Loucy (cell line): ENCODE measurements at regions not wholly inside any gene's neighbourhood (a gene's known extent, or its start where the extent isn't known, plus 50 kb on each side); places are given as distances from the start of the nearest gene placed in this dataset.

Source experiments
- H2AFZ ChIP-seq: fragments of 200-600 bp; sonication (generic); 2 replicates; pipeline ENCODE4 v1.6.0; 2016; ENCODE audit warnings: antibody characterized with exemption, mild to moderate bottlenecking, low read length, moderate library complexity
- H3F3A ChIP-seq: fragments of 200-600 bp; 2 replicates; pipeline ENCODE4 v1.6.0; 2016; ENCODE audit warnings: antibody characterized with exemption, low read depth, mild to moderate bottlenecking
- H3K27me3 ChIP-seq: fragments of 200-600 bp; sonication (generic); 2 replicates; pipeline ENCODE4 v1.6.1; 2014; ENCODE audit warnings: low read length, mild to moderate bottlenecking; ENCODE audit not compliant: insufficient read depth, poor library complexity, severe bottlenecking
- H3K36me3 ChIP-seq: fragments of 200-600 bp; sonication (generic); 2 replicates; pipeline ENCODE4 v1.6.1; 2016; ENCODE audit warnings: low read length; ENCODE audit not compliant: insufficient read depth
- H3K4me1 ChIP-seq: fragments of 200-600 bp; sonication (generic); 2 replicates; pipeline ENCODE4 v1.5.1; 2014; ENCODE audit warnings: low read length, mild to moderate bottlenecking; ENCODE audit not compliant: insufficient read depth, poor library complexity, severe bottlenecking
- H3K4me2 ChIP-seq: fragments of 200-600 bp; sonication (generic); 2 replicates; pipeline ENCODE4 v1.6.0; 2014; ENCODE audit warnings: antibody characterized with exemption, low read length, low read depth, mild to moderate bottlenecking; ENCODE audit not compliant: poor library complexity, severe bottlenecking
- H3K4me3 ChIP-seq: fragments of 200-600 bp; sonication (generic); 2 replicates; pipeline ENCODE4 v1.5.1; 2014; ENCODE audit warnings: low read length, mild to moderate bottlenecking, mixed read lengths; ENCODE audit not compliant: poor library complexity, severe bottlenecking
- H3K79me2 ChIP-seq: fragments of 200-600 bp; sonication (generic); 2 replicates; pipeline ENCODE4 v1.6.1; 2014; ENCODE audit warnings: low read length; ENCODE audit not compliant: insufficient read depth
- H3K9ac ChIP-seq: fragments of 200-600 bp; sonication (generic); 2 replicates; pipeline ENCODE4 v1.6.0; 2014; ENCODE audit warnings: mild to moderate bottlenecking, low read depth, low read length, moderate library complexity; ENCODE audit not compliant: poor library complexity, severe bottlenecking
- H3K9me2 ChIP-seq: fragments of 200-600 bp; sonication (generic); replicated peaks from 2 replicates; pipeline ENCODE4 v1.6.1; 2016; ENCODE audit warnings: low read depth, low read length, mixed read lengths
- H3K9me3 ChIP-seq: fragments of 200-600 bp; sonication (generic); 2 replicates; pipeline ENCODE4 v1.6.1; 2014; ENCODE audit warnings: mild to moderate bottlenecking, antibody characterized with exemption, low read length, low read depth; ENCODE audit not compliant: insufficient read depth
- H4K20me1 ChIP-seq: fragments of 200-600 bp; sonication (generic); 2 replicates; pipeline ENCODE4 v1.6.0; 2014; ENCODE audit warnings: antibody characterized with exemption, low read length, mild to moderate bottlenecking; ENCODE audit not compliant: insufficient read depth, poor library complexity, severe bottlenecking
- EZH2phosphoT487 ChIP-seq: fragments of 200-600 bp; IDR thresholded peaks from 2 replicates; pipeline ENCODE4 v1.6.1; 2018; ENCODE audit warnings: antibody characterized with exemption, mild to moderate bottlenecking, moderate library complexity, borderline replicate concordance
- TF ChIP-seq, protein P1 (sequence below): fragments of 200-600 bp; sonication (generic); conservative IDR thresholded peaks from 2 replicates; pipeline ENCODE4 v1.5.1; 2014; ENCODE audit warnings: mild to moderate bottlenecking, antibody characterized with exemption, low read length

DNA sequence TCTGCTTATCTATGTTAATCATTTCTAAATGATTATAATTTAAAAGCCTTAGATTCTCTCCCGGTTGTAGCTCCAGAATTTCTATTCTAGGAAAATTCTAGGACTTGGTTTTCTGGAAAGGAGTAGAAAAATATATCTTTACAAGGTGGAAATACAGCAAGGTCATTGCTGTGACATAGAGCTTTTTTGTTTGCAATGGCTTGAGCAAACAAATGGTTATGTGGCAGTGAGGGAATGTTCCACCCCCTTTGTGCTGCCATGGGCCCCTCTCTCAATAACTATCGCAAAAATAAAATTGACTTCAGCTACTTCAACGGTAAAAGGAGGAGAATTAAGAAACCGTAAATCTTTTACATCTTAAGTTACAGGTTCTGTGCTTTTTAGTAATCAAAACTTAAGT, 517.1 kb downstream of the EPHA3 start:
- no peaks in the 10 kb centered on the region for H3K36me3 ChIP-seq
- H3K4me2 ChIP-seq: no peak overlapping the region
- H2AFZ ChIP-seq: no peak overlapping the region
- H3K4me1 ChIP-seq: no peaks in the 10 kb centered on the region
- TF ChIP-seq EZH2phosphoT487: no peak
- TF ChIP-seq, protein P1, sequence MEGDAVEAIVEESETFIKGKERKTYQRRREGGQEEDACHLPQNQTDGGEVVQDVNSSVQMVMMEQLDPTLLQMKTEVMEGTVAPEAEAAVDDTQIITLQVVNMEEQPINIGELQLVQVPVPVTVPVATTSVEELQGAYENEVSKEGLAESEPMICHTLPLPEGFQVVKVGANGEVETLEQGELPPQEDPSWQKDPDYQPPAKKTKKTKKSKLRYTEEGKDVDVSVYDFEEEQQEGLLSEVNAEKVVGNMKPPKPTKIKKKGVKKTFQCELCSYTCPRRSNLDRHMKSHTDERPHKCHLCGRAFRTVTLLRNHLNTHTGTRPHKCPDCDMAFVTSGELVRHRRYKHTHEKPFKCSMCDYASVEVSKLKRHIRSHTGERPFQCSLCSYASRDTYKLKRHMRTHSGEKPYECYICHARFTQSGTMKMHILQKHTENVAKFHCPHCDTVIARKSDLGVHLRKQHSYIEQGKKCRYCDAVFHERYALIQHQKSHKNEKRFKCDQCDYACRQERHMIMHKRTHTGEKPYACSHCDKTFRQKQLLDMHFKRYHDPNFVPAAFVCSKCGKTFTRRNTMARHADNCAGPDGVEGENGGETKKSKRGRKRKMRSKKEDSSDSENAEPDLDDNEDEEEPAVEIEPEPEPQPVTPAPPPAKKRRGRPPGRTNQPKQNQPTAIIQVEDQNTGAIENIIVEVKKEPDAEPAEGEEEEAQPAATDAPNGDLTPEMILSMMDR: no peak
- no peaks in the 10 kb centered on the region for H3K9me2 ChIP-seq
- no peak overlapping the region for H3K4me3 ChIP-seq
- H4K20me1 ChIP-seq: no peaks in the 10 kb centered on the region
- H3K27me3 ChIP-seq: no peaks in the 10 kb centered on the region
- H3K9ac ChIP-seq: no peak overlapping the region
- H3K9me3 ChIP-seq: no peaks in the 10 kb centered on the region
- H3K79me2 ChIP-seq: no peaks in the 10 kb centered on the region
- no peaks in the 10 kb centered on the region for H3F3A ChIP-seq

DNA sequence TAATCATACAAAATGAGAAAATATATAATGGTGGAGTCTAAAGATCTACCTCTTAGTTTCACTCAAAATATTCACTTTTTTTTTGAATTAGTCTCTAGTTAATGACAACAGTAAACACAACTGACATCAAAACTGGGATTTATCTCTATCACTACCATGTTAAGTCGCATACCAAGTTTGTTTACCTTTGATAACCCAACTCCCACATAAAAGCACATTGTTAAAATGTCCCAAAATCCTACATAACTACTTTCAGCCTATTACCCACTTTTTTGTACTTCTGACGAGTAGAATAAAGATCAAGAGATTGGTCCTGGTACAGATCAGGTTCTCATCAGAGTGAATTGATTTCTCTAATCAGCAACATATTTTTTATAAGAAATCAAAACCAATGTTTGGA, 518.5 kb downstream of the EPHA3 start:
- no peak for TF ChIP-seq EZH2phosphoT487
- TF ChIP-seq, protein P1: no peak
- no peak overlapping the region for H3K4me2 ChIP-seq
- H3K4me3 ChIP-seq: no peak overlapping the region
- H3K9me3 ChIP-seq: no peaks in the 10 kb centered on the region
- no peak overlapping the region for H2AFZ ChIP-seq
- H3K4me1 ChIP-seq: no peaks in the 10 kb centered on the region
- H3K9ac ChIP-seq: no peak overlapping the region
- H3F3A ChIP-seq: no peaks in the 10 kb centered on the region
- no peaks in the 10 kb centered on the region for H3K9me2 ChIP-seq
- no peaks in the 10 kb centered on the region for H3K36me3 ChIP-seq
- no peaks in the 10 kb centered on the region for H4K20me1 ChIP-seq
- no peaks in the 10 kb centered on the region for H3K79me2 ChIP-seq
- H3K27me3 ChIP-seq: no peaks in the 10 kb centered on the region

DNA sequence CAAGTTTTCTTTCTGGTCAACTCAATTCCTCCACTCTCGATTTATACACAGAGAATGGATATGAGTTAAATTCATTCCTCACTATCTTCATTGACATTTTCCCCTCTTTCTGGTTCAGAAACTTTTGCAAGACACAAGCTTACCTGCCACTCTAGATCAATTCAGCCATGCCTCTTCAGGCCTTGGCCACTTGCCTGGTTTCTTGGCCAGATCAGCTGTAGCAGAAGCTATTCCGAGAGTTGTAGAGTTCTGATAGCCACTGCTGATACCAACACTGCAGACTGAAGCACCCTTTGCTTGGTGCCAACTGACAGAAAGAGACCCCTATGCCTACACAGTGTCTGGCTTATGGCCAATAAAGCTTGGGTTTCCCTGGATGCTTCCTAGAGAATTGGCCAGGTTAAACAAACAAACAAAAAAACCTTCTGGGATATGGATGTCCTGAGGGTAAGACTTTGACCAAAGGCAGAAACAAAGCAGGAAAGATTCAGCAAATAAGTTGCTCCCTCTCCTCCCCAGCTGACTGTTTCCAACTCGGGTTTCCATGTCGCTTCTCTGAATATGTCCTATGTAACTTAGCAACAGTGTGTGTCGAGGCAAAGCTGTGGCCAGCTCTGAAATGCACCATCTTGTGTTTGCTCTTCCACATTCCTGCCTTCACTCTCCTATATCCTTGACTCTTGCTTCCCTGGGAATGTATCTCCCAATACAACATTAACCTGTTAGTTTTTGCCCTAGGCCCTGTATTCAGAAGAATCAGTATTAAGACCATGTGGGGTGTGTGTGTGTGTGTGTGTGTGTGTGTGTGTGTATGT, 521.6 kb downstream of the EPHA3 start:
- no peaks in the 10 kb centered on the region for H3K4me1 ChIP-seq
- no peak overlapping the region for H3K4me2 ChIP-seq
- no peak for TF ChIP-seq EZH2phosphoT487
- TF ChIP-seq, protein P1: no peak
- no peaks in the 10 kb centered on the region for H3K36me3 ChIP-seq
- H3K79me2 ChIP-seq: no peaks in the 10 kb centered on the region
- H2AFZ ChIP-seq: no peak overlapping the region
- no peak overlapping the region for H3K9ac ChIP-seq
- H4K20me1 ChIP-seq: no peaks in the 10 kb centered on the region
- H3K9me2 ChIP-seq: no peaks in the 10 kb centered on the region
- no peak overlapping the region for H3K4me3 ChIP-seq
- H3K27me3 ChIP-seq: no peaks in the 10 kb centered on the region
- H3F3A ChIP-seq: no peaks in the 10 kb centered on the region
- no peaks in the 10 kb centered on the region for H3K9me3 ChIP-seq
